Hepatocyte (in vitro differentiated cells): ENCODE measurements at regions not wholly inside any gene's neighbourhood (a gene's known extent, or its start where the extent isn't known, plus 50 kb on each side); places are given as distances from the start of the nearest gene placed in this dataset.

Experiments
- EZH2 ChIP-seq: fragments of 200-600 bp; sonication (generic); IDR thresholded peaks from 2 replicates; pipeline ENCODE4 v1.6.1; 2016; ENCODE audit warnings: antibody characterized with exemption, mild to moderate bottlenecking, borderline replicate concordance
- TF ChIP-seq, protein P1 (sequence below): fragments of 200-600 bp; sonication (generic); IDR thresholded peaks from 2 replicates; pipeline ENCODE4 v1.5.1; 2016; ENCODE audit warnings: antibody characterized with exemption, mild to moderate bottlenecking; ENCODE audit not compliant: poor library complexity

DNA sequence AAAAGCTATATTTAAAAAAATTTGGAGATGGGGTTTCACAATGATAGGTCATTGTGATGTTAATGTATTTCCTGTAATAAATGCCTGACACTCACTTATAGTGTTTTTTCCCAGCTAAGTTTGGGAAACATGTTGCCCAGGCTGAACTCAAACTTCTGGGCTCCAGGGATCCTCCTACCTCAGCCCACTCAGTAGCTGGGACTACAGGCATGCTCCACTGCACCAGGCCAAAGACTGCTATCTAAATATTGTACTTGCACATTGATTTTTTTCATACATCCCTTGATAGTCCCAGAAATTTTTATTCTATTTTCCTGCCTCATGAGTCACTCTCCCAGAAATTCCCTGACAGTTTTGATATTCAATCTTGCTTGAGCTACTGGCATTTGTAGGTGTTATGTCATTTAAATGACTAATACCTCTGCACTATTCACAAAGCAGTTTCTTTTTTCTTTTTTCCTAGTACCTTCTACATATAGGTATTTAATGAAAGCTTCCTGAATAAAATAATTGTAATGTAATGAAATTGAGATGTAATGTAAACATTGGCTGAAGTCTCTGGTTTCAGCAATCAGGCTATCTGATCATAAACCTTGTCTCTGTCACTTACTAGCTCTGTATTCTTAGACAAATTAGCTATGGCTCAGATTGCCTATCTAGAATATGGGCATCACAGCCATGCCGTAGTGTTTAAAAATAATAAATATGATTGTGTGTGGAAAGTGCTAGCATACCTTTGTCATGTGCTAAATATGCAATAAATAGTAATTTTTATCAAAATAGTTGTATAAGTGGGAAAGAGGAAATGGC lies 1973.0 kb upstream of the AGA start:
- TF ChIP-seq EZH2: no peak
- TF ChIP-seq, protein P1, sequence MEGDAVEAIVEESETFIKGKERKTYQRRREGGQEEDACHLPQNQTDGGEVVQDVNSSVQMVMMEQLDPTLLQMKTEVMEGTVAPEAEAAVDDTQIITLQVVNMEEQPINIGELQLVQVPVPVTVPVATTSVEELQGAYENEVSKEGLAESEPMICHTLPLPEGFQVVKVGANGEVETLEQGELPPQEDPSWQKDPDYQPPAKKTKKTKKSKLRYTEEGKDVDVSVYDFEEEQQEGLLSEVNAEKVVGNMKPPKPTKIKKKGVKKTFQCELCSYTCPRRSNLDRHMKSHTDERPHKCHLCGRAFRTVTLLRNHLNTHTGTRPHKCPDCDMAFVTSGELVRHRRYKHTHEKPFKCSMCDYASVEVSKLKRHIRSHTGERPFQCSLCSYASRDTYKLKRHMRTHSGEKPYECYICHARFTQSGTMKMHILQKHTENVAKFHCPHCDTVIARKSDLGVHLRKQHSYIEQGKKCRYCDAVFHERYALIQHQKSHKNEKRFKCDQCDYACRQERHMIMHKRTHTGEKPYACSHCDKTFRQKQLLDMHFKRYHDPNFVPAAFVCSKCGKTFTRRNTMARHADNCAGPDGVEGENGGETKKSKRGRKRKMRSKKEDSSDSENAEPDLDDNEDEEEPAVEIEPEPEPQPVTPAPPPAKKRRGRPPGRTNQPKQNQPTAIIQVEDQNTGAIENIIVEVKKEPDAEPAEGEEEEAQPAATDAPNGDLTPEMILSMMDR: no peak
